Lung microvascular endothelial cell (primary cell): ENCODE measurements at regions not wholly inside any gene's neighbourhood (a gene's known extent, or its start where the extent isn't known, plus 50 kb on each side); places are given as distances from the start of the nearest gene placed in this dataset.
A peak's percentile ranks its signal among the peaks of the same experiment; 100 is the strongest.
"Not testable (repeated sequence)": the region's sequence is repeated elsewhere in the genome, so short reads cannot be mapped to it uniquely, and the experiment has no call there.

ENCODE experiments used
- DNase-seq, 2 donors: peaks; one replicate each; pipeline versions ENCODE4 v3.0.0 to v3.0.0-alpha.2; 2010; ENCODE audit warnings: low read depth in 2 of 2

DNA sequence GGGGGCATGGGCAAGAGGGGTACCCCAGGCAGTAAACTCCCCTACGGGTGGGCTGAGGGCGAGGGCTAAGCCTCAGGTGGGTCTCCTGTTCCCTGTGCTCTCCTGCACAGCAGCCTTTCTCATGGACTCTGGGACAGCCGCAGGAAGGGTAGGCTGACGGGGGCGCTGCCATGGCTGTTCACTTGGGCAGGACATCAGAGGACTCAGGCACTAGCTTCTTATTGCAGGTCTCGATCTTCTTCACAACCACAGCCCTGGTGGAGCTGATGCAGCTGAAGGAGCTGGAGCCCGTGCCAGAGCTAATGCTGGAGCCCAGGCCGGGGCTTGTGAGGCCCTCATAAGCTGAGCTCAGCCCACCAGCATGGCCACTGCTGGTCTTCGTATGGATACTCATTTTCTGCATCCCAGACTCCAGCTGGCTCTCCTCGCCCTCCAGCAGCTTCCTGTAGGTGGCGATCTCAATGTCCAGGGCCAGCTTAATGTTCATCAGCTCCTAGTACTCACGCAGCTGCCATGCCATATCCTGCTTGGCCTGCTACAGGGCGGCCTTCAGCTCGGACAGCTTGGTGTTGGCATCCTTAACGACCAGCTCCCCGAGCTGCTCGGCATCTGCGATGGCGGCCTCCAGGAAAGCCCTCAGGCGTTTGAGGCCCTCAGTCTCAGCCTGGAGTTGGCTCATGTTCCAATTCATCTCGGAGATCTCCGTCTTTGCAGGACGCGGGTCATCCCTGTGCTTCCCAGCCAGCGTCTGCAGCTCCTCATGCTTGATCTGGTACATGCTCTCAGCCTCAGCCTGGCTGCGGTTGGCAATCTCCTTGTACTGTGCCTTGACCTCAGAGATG is 359.8 kb upstream of the SETBP1 start:
- DNase-seq = no peak

DNA sequence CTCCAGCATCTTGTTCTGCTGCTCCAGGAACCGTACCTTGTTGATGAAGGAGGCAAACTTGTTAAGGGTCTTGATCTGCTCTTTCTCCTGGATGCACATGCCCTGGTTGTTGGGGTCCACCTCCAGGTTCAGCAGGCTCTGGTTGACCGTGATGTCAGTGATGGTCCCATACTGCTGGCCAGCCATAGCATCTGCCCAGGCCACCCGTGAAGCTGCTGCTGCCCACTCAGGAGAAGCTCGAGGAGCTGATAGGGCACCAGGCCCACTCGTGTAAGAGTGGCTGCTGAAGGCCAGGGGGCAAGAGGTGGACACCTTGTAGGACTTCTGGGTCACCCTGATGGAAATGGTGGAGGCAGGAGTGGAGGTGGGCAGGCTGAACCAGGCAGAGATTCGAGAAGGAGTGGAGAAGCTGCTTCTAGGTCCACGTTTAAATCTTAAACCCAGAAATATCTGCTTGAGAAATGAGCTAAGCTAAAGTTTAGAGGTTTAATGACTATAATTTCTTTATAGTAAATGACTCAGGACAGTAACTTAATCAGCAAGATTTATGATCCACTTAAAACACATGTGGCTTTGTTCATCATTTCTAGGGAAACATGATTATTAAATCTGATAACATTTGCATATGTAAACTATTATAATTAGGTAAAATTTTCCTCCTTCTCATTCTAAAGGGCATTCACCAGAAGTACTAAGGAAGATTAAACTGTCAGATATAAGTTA is 358.7 kb upstream of the SETBP1 start:
- DNase-seq = no peak

DNA sequence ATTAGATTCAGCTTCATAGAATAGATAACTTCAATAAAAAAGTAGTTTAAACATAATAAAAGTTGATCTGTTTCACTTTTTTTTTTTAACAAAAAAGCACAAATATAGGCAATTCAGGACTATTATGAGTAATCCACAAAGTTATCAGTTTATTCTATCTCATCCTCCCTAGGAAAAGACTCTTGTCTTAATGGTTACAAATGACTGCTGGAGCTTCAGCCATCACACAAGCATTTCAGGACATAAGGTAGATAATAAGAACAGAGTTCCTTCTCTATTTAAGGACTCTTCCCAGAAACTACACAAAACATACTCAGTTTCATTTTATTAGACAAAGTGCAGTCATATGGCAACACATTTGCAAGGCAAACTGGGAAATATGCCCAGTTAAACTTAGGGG is 357.6 kb upstream of the SETBP1 start:
- no peak for DNase-seq

DNA sequence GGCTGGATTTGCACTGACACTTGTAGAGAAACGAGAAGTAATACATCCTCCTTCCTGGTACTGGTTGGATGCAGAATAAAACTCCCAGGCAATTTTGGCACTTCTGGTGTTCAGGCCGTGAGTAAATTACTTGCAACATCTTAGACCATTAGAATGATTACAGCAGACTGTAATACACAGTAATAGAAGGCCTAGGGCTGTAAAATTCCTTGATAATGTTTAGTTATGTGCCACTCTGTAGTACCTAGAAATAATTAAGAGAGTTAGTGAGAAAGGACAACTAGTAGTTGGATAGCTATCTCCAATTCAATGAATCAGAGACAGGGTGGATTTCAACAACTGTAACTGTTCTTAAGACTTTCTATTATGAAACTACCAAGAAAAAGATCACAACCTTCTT is 356.3 kb upstream of the SETBP1 start:
- no peak for DNase-seq

DNA sequence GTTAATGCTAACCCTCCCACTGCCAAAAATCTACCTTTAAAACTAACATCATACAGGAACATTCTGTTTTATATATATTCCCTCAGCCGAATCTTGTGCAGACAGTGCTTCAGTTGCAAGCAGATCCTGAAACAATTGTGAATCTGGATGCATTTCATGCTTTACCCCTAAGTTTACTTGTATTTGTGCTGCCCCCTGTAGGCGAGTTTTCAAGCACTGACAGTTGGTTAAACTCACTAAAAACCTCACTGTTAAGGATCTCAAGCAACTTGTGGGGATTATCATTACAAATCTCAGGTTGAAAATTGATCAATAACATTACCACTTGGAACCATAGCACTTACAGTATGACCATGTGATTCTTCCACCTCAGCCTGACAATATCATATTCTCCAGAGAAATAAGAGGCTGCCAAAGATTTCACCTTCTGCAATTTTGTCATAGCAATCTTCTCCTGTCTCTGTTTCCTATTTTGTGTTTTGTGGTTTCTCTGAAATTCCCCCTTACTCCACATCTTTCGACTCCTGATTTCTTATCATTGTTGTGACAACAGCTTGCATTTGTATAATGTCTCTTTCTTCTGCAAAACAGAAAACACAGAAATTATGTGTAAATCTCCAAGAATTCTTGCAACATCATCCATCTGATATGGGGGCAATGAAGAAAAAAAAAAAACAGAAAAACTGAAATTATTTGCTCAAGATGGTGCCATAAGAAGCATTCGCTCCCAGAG is 354.6 kb upstream of the SETBP1 start:
- DNase-seq = peak; percentile 81 to 84

DNA sequence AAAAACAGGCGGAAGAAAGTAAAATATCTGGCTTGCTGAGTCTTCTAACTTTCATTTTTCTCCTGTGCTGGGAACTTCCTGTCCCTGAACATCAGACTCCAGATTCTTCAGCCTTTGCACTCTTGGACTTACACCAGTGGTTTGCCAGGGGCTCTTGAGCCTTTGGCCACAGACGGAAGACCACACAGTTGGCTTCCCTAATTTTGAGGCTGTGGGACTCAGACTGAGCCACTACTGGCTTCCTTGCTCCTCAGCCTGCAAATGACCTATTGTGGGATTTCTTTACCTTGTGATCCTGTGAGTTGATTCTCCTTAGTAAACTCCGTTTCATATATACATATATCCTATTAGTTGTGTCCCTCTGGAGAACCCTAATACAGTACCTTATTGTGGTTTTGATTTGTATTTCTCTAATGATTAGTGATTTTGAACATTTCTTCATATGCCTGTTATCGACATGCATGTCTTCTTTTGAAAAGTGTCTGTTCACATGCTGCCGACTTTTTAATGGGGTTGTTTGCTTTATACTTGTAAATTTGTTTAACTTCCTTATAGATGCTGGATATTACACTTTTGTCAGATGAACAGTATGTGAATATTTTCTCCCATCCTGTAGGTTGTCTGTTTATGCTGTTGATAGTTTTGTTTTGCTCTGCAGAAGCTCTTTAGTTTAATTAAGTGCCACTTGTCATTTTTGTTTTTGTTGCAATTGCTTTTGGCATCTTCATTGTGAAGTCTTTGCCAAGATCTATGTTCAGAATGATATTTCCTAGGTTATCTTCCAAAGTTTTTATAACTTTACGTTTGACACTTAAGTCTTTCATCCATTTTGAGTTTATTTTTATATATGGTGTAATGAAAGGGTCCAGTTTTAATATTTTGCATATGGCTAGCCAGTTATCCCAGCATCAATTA is 348.8 kb upstream of the SETBP1 start:
- DNase-seq = no peak

DNA sequence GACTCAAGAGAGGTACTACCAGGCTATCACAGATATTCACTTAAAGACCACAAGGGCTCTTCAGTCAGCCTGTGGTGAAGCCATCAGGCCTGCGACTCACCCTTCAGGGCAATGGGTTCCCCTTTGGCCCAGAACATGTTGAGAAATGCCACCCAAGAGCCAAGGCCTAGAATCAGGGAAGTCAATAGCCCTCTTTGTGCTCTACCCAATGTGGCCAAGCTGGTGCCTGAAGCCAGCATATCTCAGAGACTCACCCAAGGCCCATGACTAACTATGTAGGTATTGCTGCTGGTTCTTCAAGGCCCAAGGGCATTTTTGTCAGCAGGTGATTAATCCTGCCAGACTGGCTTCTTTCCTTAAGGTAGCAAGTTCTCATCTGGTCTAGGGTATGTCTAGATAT is 338.9 kb upstream of the SETBP1 start:
- no peak for DNase-seq

DNA sequence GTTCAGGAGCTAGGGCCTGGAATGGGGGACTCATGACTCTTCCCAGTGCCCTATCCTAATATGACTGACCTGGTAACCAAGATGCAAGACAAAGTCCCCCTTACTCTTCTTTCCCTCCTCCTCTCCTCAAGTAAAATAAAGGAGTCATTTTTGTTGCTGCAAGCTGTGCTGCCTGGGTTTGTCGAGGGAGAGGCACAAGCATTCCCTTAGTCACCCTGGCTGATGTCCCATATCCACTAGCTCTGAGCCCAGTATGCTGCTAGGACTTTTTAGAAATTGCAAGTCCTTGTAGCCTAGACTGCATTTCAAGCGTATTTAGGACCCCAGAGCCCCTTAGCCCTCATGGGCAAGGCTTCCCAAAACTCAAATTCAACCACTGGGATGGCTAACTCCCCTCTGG is 338.5 kb upstream of the SETBP1 start:
- no peak for DNase-seq

DNA sequence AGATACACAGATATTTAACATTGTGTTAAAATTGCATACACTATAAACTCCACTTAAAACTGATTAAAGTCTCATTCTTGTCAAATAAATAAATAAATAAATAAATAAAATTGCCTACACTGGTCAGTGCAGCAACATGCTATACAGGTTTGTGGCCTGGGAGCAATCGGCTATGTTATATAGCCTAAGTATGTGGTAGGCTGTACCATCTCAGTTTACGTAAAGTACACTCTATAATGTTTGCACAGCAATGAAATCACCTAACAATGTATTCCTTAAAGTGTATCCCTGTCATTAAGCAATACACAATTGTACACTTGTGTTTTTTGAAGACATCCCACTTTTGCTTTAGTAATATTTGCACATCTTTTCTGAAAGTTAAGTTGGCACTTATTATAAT is 337.7 kb upstream of the SETBP1 start:
- DNase-seq = no peak

DNA sequence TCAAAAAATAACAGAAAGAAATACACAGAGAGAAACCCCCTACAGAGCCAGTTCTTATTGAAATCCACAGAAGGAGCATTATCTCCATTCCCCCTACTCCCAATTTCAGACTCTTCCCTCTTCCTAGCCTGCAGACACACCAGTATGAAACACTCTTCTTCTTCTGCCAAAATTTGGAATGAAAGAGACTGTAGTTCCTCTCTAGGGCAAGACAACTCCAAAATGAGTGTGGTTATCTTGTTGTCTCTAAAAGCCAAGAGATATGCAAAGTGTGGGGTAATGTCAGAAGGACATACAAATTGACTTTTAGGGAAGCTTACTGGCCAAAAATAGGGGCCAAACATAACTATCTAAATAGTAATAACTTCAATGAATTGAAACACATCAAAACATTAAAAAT is 337.1 kb upstream of the SETBP1 start:
- DNase-seq = no peak

DNA sequence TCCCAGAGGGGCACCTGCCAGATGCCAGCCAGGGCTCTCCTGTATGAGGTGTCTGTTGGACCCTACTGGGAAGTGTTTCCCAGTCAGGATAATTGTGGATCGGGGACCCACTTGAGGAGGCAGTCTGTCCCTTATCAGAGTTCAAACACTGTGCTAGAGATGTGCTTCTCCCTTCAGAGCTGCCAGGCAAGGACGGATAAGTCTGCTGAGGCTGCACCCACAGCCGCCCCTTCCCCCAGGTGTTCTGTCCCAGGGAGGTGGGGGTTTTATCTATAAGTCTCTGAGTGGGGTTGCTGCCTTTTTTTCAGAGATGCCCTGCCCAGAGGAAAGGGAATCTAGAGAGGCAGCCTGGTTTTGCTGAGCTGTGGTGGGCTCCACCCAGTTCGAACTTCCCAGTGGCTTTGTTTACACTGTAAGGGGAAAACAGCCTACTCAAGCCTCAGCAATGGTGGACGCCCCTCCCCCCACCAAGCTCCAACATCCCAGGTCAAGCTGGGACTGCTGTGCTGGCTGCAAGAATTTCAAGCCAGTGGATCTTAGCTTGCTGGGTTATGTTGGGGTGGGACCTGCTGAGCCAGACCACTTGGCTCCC is 324.0 kb upstream of the SETBP1 start:
- DNase-seq = no peak

DNA sequence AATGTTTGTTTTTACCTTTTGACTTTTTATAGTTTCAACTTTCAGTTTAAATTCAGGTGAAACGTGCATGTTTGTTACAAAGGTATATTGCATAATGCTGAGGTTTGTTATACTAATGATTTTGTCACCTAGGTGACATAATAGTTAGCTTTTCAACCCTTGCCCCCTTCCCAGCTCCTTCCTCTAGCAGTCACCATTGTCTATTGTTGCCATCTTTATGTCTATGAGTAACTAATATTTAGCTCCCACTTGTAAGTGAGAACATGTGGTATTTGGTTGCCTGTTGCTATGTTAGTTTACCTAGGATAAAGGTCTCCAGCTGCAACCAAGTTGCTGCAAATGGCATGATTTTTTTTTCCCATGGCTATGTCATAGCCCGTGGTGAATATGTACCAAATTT is 322.3 kb upstream of the SETBP1 start:
- no peak for DNase-seq

DNA sequence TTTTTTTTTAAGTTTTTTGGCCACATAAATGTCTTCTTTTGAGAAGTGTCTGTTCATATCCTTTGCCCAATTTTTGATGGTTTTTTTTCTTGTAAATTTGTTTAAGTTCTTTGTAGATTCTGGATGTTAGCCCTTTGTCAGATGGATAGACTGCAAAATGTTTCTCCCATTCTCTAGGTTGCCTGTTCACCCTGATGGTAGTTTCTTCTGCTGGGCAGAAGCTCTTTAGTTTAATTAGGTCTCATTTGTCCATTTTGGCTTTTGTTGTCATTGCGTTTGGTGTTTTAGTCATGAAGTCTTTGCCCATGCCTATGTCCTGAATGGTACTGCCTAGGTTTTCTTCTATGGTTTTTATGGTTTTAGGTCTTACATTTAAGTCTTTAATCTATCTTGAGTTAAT is 320.9 kb upstream of the SETBP1 start:
- not testable (repeated sequence) for DNase-seq

DNA sequence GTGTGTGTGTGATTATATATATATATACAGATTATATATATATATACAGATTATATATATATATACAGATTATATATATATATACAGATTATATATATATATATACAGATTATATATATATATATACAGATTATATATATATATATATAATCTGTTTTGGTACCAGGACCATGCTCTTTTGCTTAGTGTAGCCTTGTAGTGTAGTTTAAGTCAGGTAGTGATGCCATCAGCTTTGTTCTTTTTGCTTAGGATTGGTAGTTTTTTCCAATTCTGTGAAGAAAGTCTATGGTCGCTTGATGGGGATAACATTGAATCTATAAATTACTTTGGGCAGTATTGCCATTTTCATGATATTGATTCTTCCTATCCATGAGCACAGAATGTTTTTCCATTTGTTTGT is 318.5 kb upstream of the SETBP1 start:
- not testable (repeated sequence) for DNase-seq

DNA sequence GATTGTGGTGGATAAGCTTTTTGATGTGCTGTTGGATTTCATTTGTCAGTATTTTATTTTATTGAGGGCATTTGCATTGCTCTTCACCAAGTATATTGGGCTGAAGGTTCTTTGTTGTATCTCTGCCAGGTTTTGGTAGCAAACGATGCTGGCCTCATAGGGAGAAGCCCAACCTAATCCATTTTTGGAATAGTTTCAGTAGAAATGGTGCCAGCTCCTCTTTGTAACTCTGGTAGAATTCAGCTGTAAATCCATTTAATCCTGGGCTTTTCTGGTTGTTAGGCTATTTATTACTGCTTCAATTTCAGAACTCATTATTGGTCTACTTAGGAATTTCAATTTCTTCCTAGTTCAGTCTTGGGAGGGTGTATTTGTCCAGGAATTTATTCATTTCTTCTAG is 309.8 kb upstream of the SETBP1 start:
- no peak for DNase-seq

DNA sequence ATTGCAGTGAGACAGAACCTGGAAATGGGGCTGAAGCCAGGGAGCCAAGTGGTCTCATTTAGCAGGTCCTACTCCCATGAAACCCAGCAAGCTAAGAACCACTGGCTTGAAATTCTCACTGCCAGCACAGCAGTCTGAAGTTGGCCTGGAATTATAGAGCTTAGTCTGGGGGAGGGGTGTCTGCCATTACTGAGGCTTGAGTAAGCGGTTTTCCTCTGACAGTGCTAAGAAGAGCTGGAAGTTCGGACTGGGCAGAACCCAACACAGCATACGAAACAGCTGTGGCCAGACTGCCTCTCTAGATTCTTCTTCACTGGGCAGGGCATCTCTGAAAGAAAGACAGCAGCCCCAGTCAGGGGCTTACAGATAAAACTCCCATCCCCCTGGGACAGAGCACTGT is 305.7 kb upstream of the SETBP1 start:
- DNase-seq = no peak

DNA sequence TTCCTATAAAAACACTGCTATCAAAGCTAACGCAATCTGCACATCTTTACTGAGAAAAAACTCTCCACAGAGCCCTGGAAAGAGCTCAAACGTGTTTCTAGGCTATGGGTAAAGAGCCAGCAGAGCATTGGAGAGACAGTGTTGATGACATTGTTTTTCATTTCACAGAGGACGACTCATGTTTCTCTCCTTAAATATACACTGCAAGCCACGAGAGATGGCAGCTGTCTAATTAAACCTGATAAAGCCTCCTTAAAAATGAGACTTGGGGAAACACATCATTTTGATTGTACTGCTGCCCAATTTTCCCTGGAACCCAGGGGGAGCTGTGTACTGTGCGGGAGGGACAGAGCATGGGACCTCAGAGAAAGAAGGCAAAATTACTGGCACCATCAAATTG is 294.3 kb upstream of the SETBP1 start:
- DNase-seq = no peak

DNA sequence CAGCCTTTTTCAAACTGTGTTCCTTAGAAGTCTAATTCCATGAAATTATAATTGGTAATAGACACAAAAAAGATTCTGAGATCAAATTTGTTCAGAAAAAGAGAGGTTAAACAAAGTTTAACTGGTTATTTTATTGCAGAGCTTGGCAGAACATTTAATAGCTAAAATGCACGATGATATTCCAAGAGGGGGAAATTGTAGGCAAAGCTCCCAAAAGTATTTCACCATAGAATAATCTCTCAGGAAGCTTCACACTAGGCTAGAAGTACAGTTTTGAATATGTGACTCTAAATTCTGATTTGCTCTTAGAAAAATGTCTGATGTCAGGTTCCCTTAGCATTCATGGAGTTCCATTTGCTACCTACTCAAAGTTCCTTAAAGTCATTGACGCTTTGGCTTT is 292.4 kb upstream of the SETBP1 start:
- DNase-seq = no peak

DNA sequence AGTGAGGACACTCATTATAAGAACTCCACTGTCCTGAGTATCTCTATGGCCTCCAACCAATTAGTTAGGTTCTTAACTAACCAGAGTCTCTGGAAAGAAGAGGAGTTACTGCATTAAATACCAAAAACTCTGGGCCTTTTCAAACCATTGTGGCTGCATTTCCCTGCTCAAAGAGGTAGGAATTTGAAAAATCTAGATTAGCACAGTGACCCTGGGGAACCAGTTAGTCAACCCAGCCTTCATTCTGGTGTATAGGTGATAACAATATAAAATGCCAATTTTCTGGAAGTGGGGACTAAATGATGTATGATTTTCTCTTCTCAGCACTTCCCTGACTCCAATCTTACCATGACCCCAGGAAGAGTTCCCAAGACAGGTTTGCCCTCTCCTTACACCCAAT is 287.8 kb upstream of the SETBP1 start:
- DNase-seq = no peak

DNA sequence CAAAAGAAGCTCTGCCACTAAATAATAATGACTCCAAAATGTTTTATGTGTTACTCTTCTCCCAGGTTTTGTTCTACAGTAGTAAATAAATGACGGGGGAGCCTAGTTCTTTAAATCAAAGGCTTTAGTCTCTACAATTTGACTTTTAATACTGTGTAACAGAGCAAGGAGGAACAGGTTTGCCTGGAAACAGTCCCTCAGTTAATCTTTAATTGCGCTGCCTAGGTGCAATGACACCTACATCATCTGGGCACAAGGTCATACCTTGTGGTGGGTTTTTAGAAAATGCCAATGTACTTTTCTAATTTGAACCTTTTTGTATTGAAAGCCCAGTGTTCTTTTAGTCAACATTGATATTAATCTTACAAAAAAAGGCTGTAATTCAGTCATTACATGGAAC is 287.3 kb upstream of the SETBP1 start:
- DNase-seq = no peak

DNA sequence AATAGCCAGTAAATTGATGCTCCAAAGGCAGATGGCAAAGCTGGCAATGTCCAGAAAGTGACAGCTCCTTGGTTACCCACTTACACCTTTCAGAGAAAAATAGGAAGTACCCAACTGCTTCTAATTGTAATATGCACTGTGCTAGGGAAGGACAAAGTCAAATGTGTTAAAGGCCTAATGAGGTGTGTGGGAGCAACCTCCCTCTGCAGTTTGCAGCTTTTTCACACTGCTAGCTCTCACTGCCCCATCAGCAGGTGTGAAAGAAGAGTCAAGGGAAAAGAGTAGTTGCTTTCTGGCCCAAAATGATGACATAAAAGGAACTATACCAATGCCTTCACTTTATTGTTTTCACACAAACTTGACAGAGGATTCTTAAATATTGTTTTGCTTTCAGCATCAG is 284.1 kb upstream of the SETBP1 start:
- DNase-seq = no peak
